ENCODE measurements at regions not wholly inside any gene's neighbourhood (a gene's known extent, or its start where the extent isn't known, plus 50 kb on each side); places are given as distances from the start of the nearest gene placed in this dataset.

GRCh38 chr6:81465859-81466258, 286.6 kb downstream of the TENT5A start:
- no peak for DNase-seq

GRCh38 chr6:81456416-81456815, 296.1 kb downstream of the TENT5A start:
- no peak for DNase-seq

GRCh38 chr6:81455641-81456040, 296.8 kb downstream of the TENT5A start:
- DNase-seq = peak; percentile 39

- no peak for DNase-seq
Measured at GRCh38 chr6:81451787-81452186, 300.7 kb downstream of the TENT5A start.

GRCh38 chr6:81450180-81450579, 302.3 kb downstream of the TENT5A start:
- DNase-seq = no peak

- no peak for DNase-seq
Measured at GRCh38 chr6:81446509-81446908, 306.0 kb downstream of the TENT5A start.

- no peak for DNase-seq
Measured at GRCh38 chr6:81439417-81439816, 313.1 kb downstream of the TENT5A start.

- no peak for DNase-seq
Measured at GRCh38 chr6:81436990-81437389, 315.5 kb downstream of the TENT5A start.

- no peak for DNase-seq
Measured at GRCh38 chr6:81413306-81413705, 339.2 kb downstream of the TENT5A start.

GRCh38 chr6:81401970-81402690, 350.4 kb downstream of the TENT5A start:
- DNase-seq = peak; percentile 15

- no peak for DNase-seq
Measured at GRCh38 chr6:81396916-81397315, 355.6 kb downstream of the TENT5A start.

- no peak for DNase-seq
Measured at GRCh38 chr6:81387163-81387562, 365.3 kb downstream of the TENT5A start.

- DNase-seq = no peak
Measured at GRCh38 chr6:81384921-81385320, 367.6 kb downstream of the TENT5A start.

- no peak for DNase-seq
Measured at GRCh38 chr6:81383472-81383871, 369.0 kb downstream of the TENT5A start.

- no peak for DNase-seq
Measured at GRCh38 chr6:81382852-81383251, 369.6 kb downstream of the TENT5A start.

- DNase-seq = no peak
Measured at GRCh38 chr6:81381382-81381916, 371.0 kb downstream of the TENT5A start.

- no peak for DNase-seq
Measured at GRCh38 chr6:81380718-81381338, 371.7 kb downstream of the TENT5A start.

GRCh38 chr6:81376745-81377144, 375.7 kb downstream of the TENT5A start:
- no peak for DNase-seq

- peak; percentile 4 for DNase-seq
Measured at GRCh38 chr6:81373414-81373813, 379.1 kb downstream of the TENT5A start.

GRCh38 chr6:81371930-81372329, 380.6 kb downstream of the TENT5A start:
- no peak for DNase-seq

GRCh38 chr6:81366972-81367371, 385.5 kb downstream of the TENT5A start:
- no peak for DNase-seq

GRCh38 chr6:81362246-81362645, 390.2 kb downstream of the TENT5A start:
- no peak for DNase-seq

- no peak for DNase-seq
Measured at GRCh38 chr6:81353262-81353661, 399.2 kb downstream of the TENT5A start.
